ENCODE measurements at regions not wholly inside any gene's neighbourhood (a gene's known extent, or its start where the extent isn't known, plus 50 kb on each side); places are given as distances from the start of the nearest gene placed in this dataset.

DNA sequence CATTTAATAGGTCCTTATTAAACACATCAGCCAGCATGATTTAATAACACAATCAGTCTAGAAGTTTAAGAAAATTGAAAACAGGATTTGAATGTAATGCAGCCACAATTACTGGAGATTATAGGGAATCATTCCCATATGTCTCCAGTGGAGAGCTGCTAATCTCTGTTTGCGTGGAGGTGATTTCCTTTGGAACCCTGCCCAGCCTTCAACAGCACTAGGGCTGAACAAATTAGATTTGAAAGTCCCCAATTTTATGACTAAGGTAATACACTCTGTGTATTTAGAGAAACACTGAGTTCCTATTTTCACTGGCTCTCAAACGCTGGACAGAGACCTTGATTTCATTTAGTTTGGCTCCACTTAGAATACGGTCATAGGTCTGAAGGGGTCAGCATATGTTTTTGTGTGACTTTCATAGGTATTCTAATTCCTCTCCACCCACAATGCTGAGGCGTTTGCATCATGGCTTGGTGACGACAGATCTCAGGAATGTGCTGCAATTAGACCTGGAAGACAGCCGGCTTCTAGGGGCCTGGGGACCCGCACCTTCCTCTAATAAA is 508.3 kb downstream of the EBF1 start:
- TF ChIP-seq CTCF (conservative IDR thresholded peaks at IDR 0.05; ENCODE audit: low read length) (no peak), EZH2phosphoT487 (IDR thresholded peaks at IDR 0.05; ENCODE audit: borderline replicate concordance, low read depth, low read length) (no peak)
